HG02610 (cell line): ENCODE measurements at regions not wholly inside any gene's neighbourhood (a gene's known extent, or its start where the extent isn't known, plus 50 kb on each side); places are given as distances from the start of the nearest gene placed in this dataset.

Experiments used
- ATAC-seq: cut with Tn5 transposase; IDR thresholded peaks from one replicate; pipeline ENCODE4 v1.9.1; 2021; ENCODE audit warnings: mild to moderate bottlenecking, moderate library complexity; ENCODE audit not compliant: unreplicated experiment

DNA sequence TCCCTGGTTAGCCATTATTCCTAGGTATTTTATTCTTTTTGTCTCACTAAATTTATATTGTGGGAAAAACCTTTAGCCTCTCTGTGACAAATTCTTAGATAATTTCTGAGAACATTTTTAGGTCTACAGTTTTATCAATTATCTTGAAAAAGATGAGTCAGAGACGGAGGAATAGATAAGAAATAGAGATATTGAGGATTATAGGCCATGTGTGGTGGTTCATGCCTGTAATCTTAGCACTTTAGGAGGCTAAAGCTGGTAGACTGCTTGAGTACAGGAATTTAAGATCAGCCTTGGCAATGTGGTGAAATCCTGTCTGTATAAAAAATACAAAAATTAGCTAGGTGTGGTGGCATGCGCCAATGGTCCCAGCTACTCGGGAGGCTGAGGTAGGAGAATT, 960.2 kb downstream of the SQOR start:
- no peak for ATAC-seq

DNA sequence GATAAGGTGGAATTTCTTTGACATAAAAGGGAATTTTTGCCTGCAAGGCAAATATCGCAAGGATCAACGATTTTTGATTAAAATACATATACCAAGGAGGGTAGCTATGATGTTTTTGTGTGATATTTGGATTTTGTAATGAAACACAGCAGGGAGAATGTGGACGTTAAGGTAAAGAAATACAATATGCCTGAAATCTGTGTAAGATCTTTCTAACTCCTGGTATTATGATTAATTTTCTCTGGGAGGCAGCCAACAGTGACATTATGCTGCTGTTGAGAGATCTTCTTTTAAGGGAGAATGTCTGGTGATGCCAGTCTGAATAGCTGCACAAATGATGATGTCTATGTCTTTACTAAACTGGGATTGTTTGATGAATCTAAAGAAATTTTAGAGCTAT, 972.2 kb downstream of the SQOR start:
- no peak for ATAC-seq

DNA sequence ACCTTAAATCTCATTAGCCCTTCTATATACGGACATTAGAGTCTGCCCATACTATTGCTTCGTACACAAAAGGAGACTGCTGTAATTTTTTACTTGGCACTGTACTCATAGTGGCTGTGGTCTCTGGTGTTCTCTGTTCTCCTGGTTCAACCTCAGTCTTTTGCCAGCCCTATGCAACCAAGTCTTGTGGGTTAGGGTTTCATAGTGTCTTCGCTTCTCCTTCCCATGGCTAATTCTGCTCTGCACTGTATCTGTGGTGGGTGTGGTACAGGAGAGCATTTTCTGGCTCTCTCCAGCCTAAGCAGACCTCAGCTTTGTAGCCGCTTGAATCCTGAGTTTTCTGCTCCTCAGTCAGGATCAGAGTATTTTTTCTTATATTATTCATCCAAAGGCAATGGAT, 981.2 kb downstream of the SQOR start:
- no peak for ATAC-seq

DNA sequence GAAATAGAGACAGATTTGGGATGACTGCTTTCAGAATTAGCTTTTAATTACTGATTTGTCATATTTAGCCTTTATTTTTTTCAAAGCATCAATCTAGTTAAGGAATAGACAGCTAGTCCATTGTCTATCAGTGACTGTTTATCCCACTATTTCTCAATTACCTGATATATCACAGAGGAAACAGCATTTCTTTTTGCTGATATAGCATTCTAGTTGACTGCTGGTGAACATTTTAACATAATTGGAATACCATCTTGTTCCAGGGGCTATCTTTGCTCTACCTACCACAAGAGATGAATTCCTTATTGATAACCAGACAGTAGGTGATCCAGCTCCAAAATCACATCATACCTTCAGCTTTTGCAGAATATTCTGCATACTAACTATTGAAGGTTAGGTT, 982.7 kb downstream of the SQOR start:
- ATAC-seq: no peak

DNA sequence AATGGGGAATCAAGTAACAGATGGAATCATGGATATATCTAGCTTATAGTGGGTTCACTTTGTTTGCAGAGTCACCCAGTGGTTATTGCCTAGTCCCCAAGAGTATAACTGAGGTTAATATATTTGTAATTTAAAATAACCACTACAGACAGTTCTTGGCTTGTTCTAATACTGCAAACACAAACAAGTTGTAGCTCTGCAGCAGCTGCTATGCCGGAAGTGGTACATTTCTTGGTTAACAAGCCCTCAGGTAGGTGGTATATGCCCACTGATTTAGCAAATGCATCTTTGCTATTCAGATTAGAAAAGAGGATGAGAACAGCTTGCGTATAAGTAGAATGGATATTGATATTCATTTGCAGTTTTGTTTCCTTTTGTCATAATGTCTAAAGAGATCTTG, 984.2 kb downstream of the SQOR start:
- no peak for ATAC-seq

DNA sequence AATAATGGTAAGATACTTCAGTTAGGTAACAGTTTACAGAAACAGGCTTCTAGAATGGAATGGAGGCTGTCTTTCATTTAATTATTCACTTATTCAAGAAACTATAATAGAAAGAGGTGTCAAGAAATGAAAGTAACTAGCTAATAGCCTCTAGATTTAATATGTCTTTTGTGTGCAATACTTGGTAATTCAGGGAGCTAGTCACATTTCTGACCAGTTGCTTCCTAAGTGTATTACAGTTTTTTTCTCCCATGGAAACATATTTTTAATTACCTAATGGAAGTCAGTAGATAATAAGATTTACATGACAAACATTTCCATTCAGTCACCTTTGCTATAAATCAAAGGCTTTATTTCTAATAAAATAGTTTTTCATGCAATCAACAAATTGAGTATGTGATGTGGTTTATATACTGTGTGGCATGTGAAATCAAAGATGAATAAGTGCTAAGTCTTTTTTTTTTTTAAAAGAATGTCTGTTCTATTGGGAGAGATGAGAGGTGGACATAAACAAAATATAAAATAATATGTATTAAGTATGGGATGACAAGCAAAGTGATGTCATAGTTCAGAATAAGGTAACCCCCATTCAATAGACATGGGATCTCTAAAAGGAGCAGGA, 985.7 kb downstream of the SQOR start:
- ATAC-seq: no peak

DNA sequence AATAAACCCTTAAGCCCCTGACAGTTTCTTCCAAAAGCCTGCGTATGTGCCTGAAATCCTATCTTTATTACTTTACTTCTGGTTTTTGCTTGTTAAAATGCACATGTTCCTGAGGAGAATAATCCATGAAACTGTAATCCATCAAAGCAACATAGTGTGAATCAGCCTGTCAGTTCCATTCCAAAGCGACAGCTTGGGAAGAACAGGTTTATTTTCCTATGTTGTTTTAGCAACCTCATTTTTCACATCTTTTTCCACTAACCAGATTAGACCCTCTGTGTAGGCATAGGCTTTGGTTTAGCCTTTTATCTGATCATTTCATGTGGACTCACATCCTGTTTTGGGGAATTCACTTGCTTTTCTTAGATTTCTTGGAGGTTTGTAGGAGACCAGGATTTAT, 988.0 kb downstream of the SQOR start:
- no peak for ATAC-seq

DNA sequence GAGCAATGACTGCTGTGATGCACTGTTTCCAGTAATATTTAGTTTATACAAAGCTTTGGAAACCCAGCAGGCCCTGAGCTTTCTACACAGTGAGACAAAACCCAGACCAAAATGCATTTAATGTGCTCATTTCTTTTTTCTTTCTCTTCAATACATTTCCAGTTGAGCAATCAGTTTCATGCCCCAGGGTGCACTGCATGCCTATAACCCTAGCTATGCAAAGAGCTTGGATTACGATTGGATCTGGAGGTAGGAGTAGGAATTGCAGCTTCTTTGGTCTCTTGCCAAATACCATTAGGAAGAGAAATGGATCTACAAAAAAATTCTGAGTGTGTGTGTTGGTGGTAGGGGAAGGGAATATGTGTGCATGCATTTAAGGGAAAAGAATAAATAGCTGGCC, 1001.4 kb downstream of the SQOR start:
- ATAC-seq: no peak

DNA sequence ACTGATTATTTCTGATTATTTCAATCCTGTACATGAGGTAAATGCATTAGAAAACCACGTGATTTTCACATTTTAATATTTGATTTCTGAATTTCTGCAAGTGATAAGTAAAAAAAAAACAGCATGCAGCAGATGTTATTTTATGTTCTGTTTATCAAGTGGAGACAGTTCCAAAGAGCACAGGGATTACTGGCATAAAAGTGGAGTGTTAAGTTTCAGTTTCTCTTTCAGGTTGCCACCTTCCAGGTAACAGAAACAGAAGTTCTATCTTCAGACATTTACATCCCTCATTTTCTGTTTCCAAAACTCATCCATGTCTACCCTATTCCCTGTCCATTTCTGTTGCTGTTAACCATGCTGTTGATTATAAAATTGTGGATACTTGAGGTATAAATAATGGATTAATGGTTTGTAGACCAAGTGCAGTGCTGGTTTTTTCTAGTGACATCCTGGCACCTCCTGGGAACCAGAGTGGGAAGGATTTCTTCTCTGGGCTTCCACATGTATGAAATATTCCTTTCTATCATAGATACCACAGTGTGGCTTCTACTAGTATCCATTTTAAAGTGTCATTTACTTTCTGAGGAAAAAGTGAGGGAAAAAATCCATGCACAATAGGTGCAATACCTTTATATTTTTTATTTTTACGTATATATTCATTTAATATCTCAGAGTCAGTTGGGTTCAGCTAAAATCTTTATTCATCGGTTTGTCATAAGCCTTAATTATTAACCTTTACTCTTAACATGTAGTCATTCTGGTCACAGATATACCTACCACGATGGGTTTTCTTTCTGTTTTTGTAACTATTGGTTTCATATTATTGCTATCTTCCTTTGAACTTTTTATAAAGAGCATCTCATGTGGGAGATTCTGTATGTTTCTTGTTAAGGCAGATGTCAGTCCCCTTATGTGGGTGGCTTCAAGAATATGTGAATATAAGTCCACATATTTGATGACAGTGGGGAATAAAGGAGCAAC, 1010.0 kb downstream of the SQOR start:
- no peak for ATAC-seq

DNA sequence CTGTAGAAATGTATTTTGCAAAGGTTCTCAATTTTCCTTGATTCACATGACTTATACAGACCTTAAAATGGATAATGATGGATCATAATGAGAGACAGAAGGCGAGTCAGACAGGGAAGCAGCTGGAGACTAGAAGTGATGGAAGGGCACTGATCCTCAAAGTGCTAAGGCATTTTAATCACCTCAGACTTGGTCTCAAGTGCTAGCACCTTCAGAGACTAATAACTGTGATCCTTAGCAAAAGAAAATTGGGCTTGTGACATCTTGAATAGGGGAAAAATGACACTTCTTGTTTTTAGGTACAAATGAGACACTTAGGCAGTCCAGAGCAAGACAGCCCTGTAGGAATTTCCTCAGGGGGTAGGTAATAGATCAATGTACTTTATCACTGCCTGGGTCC, 1011.7 kb downstream of the SQOR start:
- ATAC-seq: no peak

DNA sequence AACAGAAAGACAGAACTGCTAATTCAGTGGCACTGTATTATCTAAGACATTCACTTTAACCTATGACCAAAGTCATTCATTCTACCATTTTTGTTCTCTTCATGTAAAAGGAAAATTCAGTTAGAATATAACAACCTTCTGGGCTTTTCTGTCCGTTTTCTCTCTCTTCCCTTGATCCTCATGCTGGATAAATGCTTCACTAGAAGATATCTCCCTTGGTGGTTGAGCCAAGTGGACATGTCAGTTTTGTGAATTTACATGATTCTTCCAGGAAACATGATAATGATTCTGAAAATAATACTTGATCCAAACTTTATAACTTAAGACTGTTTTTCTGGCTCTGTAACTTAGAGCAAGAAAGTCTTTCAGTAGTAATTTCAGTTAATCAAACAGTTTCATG, 1012.2 kb downstream of the SQOR start:
- no peak for ATAC-seq

DNA sequence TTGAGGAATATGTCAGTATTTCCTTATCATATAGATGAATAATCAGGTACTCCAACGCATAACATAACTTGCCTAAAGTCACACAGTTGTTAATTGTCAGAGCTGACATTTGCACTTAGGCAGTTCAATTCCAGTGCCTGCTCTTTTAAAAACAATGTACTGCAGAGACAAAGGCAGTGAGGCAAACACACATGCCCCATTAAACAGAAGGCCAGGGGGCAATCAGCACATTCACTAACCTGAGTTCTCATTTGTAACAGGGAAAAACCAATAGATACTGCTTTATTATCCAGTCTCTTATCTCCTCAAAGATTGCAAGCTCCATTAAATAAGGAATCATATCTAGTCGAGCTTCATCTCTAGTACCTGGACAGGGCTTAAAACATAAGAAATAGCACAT, 1017.4 kb downstream of the SQOR start:
- no peak for ATAC-seq

DNA sequence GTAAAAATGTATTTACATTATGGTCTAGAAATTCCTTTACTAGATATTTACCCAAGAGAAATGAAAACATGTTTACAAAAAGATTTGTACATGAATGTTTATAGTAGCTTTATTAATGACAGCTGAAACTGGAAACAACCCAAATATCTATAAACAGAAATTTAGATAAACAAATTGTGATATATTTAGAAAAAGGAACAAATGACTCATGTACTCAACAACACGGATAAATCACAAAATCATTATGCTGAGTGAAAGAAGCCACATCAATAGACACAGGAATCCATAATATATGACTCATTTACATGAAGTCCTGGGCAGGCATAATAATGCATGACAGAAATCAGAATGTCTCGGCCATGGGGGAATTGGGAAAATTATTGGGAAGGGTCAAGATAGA, 1020.2 kb downstream of the SQOR start:
- ATAC-seq: no peak

DNA sequence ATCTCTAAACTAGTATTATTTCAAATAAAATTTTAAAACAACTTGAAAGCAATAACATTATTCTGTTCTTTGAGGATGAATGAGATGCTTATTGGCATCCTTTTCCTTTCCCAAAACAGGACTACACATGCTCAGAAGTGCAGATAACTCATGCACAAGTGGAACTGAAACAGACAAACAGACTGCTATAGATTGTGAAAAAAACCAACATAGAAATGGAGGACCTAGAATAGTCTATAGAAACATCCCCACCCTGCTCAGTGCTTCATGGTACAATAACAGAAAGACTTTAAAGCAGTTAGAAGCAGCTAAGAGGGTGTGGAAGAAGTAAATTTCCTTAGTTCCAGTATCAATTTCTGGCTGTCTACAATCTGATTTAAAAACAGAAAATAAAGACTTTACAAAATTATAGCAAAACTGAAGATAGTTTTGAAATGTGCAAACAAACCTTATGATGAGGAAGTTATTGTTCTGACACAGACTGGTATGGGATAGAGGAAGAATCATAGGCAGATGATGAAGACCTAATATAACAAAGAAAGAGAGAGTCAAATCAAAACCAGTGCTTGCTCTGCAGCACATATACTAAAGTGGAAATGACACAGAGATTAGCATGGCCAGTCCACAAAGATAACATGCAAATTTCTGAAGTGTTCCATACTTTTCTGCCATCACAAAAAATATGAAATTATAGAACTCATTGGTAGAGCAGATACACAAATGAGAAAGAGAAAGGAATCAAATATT, 1025.4 kb downstream of the SQOR start:
- ATAC-seq: no peak

DNA sequence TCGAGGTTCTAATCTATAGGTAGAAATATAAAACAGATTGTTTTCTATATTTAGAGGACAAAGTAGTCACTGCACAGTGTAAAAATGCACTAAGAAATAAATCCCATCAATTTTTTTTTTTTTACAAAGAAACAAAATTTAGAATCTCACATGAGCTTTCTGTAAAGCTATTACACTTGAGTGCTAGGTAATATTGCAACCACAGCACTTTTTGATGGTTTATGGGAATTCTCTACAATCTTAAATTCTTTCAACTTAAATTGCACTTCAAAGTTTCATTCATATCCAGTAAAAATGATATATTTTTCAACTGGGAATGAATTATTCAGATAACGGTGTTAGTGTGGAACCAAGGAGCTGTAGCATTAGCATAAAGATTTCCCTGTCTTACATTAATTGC, 1035.4 kb downstream of the SQOR start:
- no peak for ATAC-seq

DNA sequence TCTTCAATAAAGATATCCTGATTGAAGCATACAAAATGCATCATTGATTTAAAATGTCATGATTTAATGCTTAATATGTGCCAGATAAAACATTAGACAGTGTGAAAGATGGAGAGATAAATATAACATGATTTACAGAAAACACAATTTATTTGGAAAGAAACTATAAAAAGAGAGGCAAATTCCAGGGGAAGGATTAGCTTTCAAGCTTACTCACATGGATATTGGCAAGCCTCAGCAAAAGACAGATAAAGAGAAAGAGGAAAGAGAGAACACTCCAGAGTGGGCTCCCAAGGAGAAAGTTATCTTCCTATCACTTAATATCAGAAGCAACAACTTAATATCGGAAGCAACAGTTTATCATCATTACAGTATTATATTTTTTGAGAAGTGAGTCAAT, 1036.5 kb downstream of the SQOR start:
- no peak for ATAC-seq

DNA sequence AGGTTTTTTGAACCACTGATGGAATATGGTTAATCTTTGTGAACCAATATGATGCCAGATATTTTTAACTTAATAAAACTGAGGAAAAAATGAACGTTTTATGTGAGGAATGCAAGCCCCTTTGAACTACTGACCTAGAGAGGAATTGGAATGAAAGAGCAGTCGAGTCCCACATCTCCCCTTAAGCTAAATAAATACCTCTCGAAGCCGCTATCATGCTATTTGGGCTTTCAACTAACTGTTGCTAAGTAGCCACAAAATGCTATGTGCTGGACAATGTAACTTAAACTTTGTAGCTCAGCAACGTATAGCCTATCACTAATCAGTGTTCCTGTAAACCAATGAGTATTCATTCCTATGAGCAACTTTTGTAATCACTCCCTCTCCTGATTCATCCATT, 1037.2 kb downstream of the SQOR start:
- ATAC-seq: no peak

DNA sequence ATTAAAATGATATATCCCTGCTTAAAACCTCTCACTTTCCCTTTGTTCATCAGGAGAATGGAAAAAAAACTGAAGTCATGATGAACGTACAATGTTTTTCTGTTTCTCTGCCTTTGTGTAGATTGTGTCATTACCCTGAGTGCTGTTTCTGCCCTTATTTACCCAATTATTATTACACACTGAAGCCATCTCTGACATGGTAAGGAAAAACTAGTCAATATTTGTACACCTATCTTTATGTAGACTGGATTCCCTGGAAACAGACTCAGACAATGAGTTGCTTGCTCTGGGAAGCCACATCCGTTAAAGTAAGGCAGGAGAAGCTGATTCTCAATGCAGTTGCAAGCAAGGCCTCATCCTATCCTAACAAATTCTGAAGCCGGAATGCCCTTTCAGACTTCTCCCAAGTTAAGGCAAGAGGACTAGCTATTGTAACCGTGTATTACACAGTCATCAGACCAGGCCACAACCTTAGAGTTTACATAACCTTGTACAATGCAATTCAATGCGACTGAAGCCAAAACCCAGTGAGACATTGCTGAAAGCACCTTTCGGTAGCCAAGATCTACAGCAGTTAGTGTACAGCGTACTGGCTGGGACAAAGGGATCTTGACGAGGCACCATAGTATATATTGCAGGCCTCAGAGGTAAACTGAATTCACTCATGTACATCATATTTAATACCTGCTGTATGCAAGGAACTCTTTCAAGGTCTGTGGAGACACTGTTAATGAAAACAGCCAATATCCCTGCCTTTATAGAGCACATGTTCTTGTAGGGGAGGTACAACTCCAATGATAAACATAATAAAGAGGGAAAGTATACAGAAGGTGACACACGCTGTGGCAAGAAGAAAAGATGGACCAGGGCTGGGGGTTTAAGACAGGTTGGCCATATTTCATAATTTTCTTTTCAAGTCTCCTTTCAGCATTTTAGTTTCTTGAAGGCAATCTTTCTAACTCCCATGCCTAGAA, 1040.8 kb upstream of the SEMA6D start:
- no peak for ATAC-seq

DNA sequence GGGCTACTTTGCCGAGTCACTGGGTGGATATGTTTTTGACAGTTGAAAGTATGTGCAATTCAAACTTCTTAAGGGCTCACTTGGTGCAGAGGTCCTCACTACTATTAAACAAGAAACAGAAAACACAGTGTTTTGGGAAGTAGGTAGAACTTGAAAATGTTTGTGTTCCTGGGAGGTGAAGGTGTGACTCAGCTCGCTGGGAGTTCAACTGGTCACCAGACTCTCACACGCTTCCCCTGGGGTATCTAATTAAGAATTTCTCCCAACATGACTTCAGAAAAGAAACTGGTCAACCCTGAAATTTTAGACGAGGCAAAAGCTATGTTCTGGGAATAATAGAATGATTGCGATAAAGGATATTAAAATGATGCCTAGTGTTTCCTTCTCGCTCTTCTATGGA, 1039.8 kb upstream of the SEMA6D start:
- ATAC-seq: no peak

DNA sequence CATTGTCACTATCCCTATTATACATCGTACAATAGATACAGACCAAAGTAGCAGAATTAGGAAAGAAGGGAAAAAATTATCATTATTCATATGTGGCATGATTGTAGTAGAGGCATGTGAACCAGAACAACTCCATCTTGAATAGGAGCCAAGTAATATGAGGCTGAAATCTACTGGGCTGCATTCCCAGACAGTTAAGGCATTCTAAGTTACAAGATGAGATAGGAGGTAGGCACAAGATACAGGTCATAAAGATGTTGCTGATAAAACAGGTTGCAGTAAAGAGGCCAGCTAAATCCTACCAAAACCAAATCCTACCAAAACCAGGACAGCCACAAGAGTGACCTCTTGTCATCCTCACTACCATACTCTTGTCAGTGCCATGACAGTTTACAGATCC, 1035.4 kb upstream of the SEMA6D start:
- no peak for ATAC-seq
